ENCODE measurements at regions not wholly inside any gene's neighbourhood (a gene's known extent, or its start where the extent isn't known, plus 50 kb on each side); places are given as distances from the start of the nearest gene placed in this dataset.
"Not testable (repeated sequence)": the region's sequence is repeated elsewhere in the genome, so short reads cannot be mapped to it uniquely, and the experiment has no call there.

- DNase-seq, result no peak
- in situ Hi-C loops (cut with HindIII; ENCODE audit: low pct_ligation_motif_present, low pct_unique_long_range_greater_than_20kb, low sequenced_read_pairs), result no loop called here
Measured at GRCh38 chr4:55028196-55028595, 97.2 kb downstream of the KDR start.

GRCh38 chr4:55027596-55027995 lies 97.8 kb downstream of the KDR start:
- in situ Hi-C loops (cut with HindIII; ENCODE audit: low pct_ligation_motif_present, low pct_unique_long_range_greater_than_20kb, low sequenced_read_pairs), result no loop called here
- DNase-seq, result no peak

GRCh38 chr4:55025456-55025855 lies 99.9 kb downstream of the KDR start:
- in situ Hi-C loops (cut with HindIII; ENCODE audit: low pct_ligation_motif_present, low pct_unique_long_range_greater_than_20kb, low sequenced_read_pairs); DNase-seq: not testable (repeated sequence)

- in situ Hi-C loops (cut with HindIII; ENCODE audit: low pct_ligation_motif_present, low pct_unique_long_range_greater_than_20kb, low sequenced_read_pairs), result no loop called here
- DNase-seq, result no peak
Measured at GRCh38 chr4:55023030-55023429, 102.4 kb downstream of the KDR start.

- in situ Hi-C loops (cut with HindIII; ENCODE audit: low pct_ligation_motif_present, low pct_unique_long_range_greater_than_20kb, low sequenced_read_pairs), result no loop called here
- DNase-seq, result no peak
Measured at GRCh38 chr4:55021214-55021613, 104.2 kb downstream of the KDR start.

- no peak for DNase-seq
- in situ Hi-C loops (cut with HindIII; ENCODE audit: low pct_ligation_motif_present, low pct_unique_long_range_greater_than_20kb, low sequenced_read_pairs), result no loop called here
Measured at GRCh38 chr4:55020131-55020530, 105.3 kb downstream of the KDR start.

- no peak for DNase-seq
- in situ Hi-C loops (cut with HindIII; ENCODE audit: low pct_ligation_motif_present, low pct_unique_long_range_greater_than_20kb, low sequenced_read_pairs), result no loop called here
Measured at GRCh38 chr4:55018978-55019377, 106.4 kb downstream of the KDR start.

GRCh38 chr4:55018521-55018920 lies 106.9 kb downstream of the KDR start:
- DNase-seq, result no peak
- in situ Hi-C loops (cut with HindIII; ENCODE audit: low pct_ligation_motif_present, low pct_unique_long_range_greater_than_20kb, low sequenced_read_pairs), result no loop called here

GRCh38 chr4:55017406-55017805 lies 108.0 kb downstream of the KDR start:
- in situ Hi-C loops (cut with HindIII; ENCODE audit: low pct_ligation_motif_present, low pct_unique_long_range_greater_than_20kb, low sequenced_read_pairs), result no loop called here
- DNase-seq, result no peak

- DNase-seq, result no peak
- in situ Hi-C loops (cut with HindIII; ENCODE audit: low pct_ligation_motif_present, low pct_unique_long_range_greater_than_20kb, low sequenced_read_pairs), result no loop called here
Measured at GRCh38 chr4:55016131-55016530, 109.3 kb downstream of the KDR start.

GRCh38 chr4:55014876-55015275 lies 110.5 kb downstream of the KDR start:
- in situ Hi-C loops (cut with HindIII; ENCODE audit: low pct_ligation_motif_present, low pct_unique_long_range_greater_than_20kb, low sequenced_read_pairs), result no loop called here
- no peak for DNase-seq

- no peak for DNase-seq
- in situ Hi-C loops (cut with HindIII; ENCODE audit: low pct_ligation_motif_present, low pct_unique_long_range_greater_than_20kb, low sequenced_read_pairs), result no loop called here
Measured at GRCh38 chr4:55013431-55013955, 111.9 kb downstream of the KDR start.

- in situ Hi-C loops (cut with HindIII; ENCODE audit: low pct_ligation_motif_present, low pct_unique_long_range_greater_than_20kb, low sequenced_read_pairs), result no loop called here
- no peak for DNase-seq
Measured at GRCh38 chr4:55012363-55013230, 112.8 kb downstream of the KDR start.

- in situ Hi-C loops (cut with HindIII; ENCODE audit: low pct_ligation_motif_present, low pct_unique_long_range_greater_than_20kb, low sequenced_read_pairs), result no loop called here
- no peak for DNase-seq
Measured at GRCh38 chr4:55011761-55012160, 113.6 kb downstream of the KDR start.

GRCh38 chr4:55010550-55010949 lies 114.8 kb downstream of the KDR start:
- no peak for DNase-seq
- in situ Hi-C loops (cut with HindIII; ENCODE audit: low pct_ligation_motif_present, low pct_unique_long_range_greater_than_20kb, low sequenced_read_pairs), result no loop called here

GRCh38 chr4:55008166-55009056 lies 117.0 kb downstream of the KDR start:
- in situ Hi-C loops (cut with HindIII; ENCODE audit: low pct_ligation_motif_present, low pct_unique_long_range_greater_than_20kb, low sequenced_read_pairs), result no loop called here
- DNase-seq, result no peak

GRCh38 chr4:55005910-55006309 lies 119.5 kb downstream of the KDR start:
- in situ Hi-C loops (cut with HindIII; ENCODE audit: low pct_ligation_motif_present, low pct_unique_long_range_greater_than_20kb, low sequenced_read_pairs), result no loop called here
- DNase-seq, result no peak

- in situ Hi-C loops (cut with HindIII; ENCODE audit: low pct_ligation_motif_present, low pct_unique_long_range_greater_than_20kb, low sequenced_read_pairs), result no loop called here
- no peak for DNase-seq
Measured at GRCh38 chr4:55004831-55005230, 120.6 kb downstream of the KDR start.

GRCh38 chr4:55002431-55002830 lies 123.0 kb downstream of the KDR start:
- no peak for DNase-seq

More at GRCh38 chr4:55002431-55002830, 123.0 kb downstream of the KDR start:
- in situ Hi-C loops (cut with HindIII; ENCODE audit: low pct_ligation_motif_present, low pct_unique_long_range_greater_than_20kb, low sequenced_read_pairs), result no loop called here
